ENCODE measurements at regions not wholly inside any gene's neighbourhood (a gene's known extent, or its start where the extent isn't known, plus 50 kb on each side); places are given as distances from the start of the nearest gene placed in this dataset.
"Not testable (repeated sequence)": the region's sequence is repeated elsewhere in the genome, so short reads cannot be mapped to it uniquely, and the experiment has no call there.

- H2AK9ac ChIP-seq (replicated peaks; ENCODE audit: low read depth, low read length, poor library complexity); H3K27ac ChIP-seq (ENCODE audit: insufficient read depth, low read length); DNase-seq; H3K36me3 ChIP-seq (ENCODE audit: control insufficient read depth, insufficient read depth, low read length); dilution Hi-C loops (cut with HindIII; ENCODE audit: low sequenced_read_pairs, unreplicated experiment); POLR2A ChIA-PET (ENCODE audit: unreplicated experiment); H4K5ac ChIP-seq (ENCODE audit: low read depth, low read length); H2AFZ ChIP-seq (replicated peaks; ENCODE audit: low read length, poor library complexity); H3K9me3 ChIP-seq (ENCODE audit: control insufficient read depth, insufficient read depth, low read length); H2BK20ac ChIP-seq (ENCODE audit: low read depth, low read length); H3K18ac ChIP-seq (ENCODE audit: low read depth, low read length); H2AK5ac ChIP-seq (ENCODE audit: low read depth, low read length); H3K4ac ChIP-seq (ENCODE audit: low read depth, low read length); H3K4me2 ChIP-seq (ENCODE audit: low read depth, low read length); H3K9me1 ChIP-seq (ENCODE audit: insufficient read depth, low read length); CTCF ChIA-PET; BruUV-seq (replicated peaks); H4K20me1 ChIP-seq (ENCODE audit: insufficient read depth, low read length); H2BK5ac ChIP-seq (ENCODE audit: low read depth, low read length, poor library complexity, severe bottlenecking); H2BK120ac ChIP-seq (ENCODE audit: low read depth, low read length); H2BK15ac ChIP-seq (ENCODE audit: low read depth, low read length); H3K9ac ChIP-seq (ENCODE audit: low read depth, low read length); H3K23ac ChIP-seq (ENCODE audit: low read depth, low read length); H4K8ac ChIP-seq (ENCODE audit: low read depth in 2 of 2, low read length in 2 of 2); in situ Hi-C loops (cut with MboI; ENCODE audit: low sequenced_read_pairs); H3K79me1 ChIP-seq (ENCODE audit: low read depth in 1 of 2, low read length in 2 of 2); intact Hi-C loops (cut with micrococcal nuclease); H3K14ac ChIP-seq (replicated peaks; ENCODE audit: low read depth, low read length); ATAC-seq (ENCODE audit: low read depth); H4K91ac ChIP-seq (ENCODE audit: insufficient read depth, low read depth, low read length); H3K4me3 ChIP-seq (ENCODE audit: insufficient read depth, low read depth, low read length); H3K56ac ChIP-seq (ENCODE audit: extremely low read depth, insufficient read depth, low read length); H3K4me1 ChIP-seq (ENCODE audit: control insufficient read depth, insufficient read depth, low read length): not testable (repeated sequence)
- H3K27me3 ChIP-seq (ENCODE audit: control insufficient read depth, insufficient read depth, low read length), result peaks cover 14% of the 10 kb centered on the region
- 100% methylated on average over 4 of the region's 31 CpGs; no CpG with 5 or more reads in 1 of the 2 experiments for WGBS, 2 experiments (ENCODE audit: extremely low coverage in 2 of 2, insufficient read length in 1 of 2)
Observed at GRCh38 chr12:96108941-96109340, 73.6 kb upstream of the LTA4H start.

Measured in IMR-90 (cell line).